WTC11 (cell line): ENCODE measurements at regions not wholly inside any gene's neighbourhood (a gene's known extent, or its start where the extent isn't known, plus 50 kb on each side); places are given as distances from the start of the nearest gene placed in this dataset.

Source experiments
- ATAC-seq: fragments of 200-7000 bp; cut with Tn5 transposase; 2 replicates; pipeline ENCODE4 v1.10.0; 2021; ENCODE audit warnings: mild to moderate bottlenecking, moderate library complexity
- CTCF ChIA-PET: fragments of 300-600 bp; sonication (Branson Sonifier 250); formaldehyde crosslinking; loops from one replicate; lab custom pipeline; 2021; ENCODE audit warnings: antibody characterized with exemption; lab: Charles Lee
- POLR2A ChIA-PET: fragments of 350-600 bp; sonication (Branson Sonifier 250); formaldehyde crosslinking; loops from one replicate; lab custom pipeline; 2021; ENCODE audit warnings: antibody characterized with exemption; lab: Charles Lee
- DNase-seq: peaks from one replicate; pipeline ENCODE4 v3.0.0; 2021; ENCODE audit warnings: low spot score
- H3K27ac Mint-ChIP-seq: 2 replicates; pipeline ENCODE4 v1.8.0; 2021; ENCODE audit warnings: mixed read lengths
- H3K27me3 Mint-ChIP-seq: 2 replicates; pipeline ENCODE4 v1.8.0; 2021; ENCODE audit warnings: low read depth, mild to moderate bottlenecking, moderate library complexity, mixed read lengths
- H3K36me3 Mint-ChIP-seq: 2 replicates; pipeline ENCODE4 v1.8.0; 2021; ENCODE audit warnings: mixed read lengths
- H3K4me1 Mint-ChIP-seq: 2 replicates; pipeline ENCODE4 v1.8.0; 2022; ENCODE audit warnings: mixed read lengths
- H3K4me3 Mint-ChIP-seq: 2 replicates; pipeline ENCODE4 v1.8.0; 2021; ENCODE audit warnings: mild to moderate bottlenecking, moderate library complexity, mixed read lengths
- H3K9me3 Mint-ChIP-seq: 2 replicates; pipeline ENCODE4 v1.8.0; 2021; ENCODE audit warnings: mixed read lengths
- ATF1 ChIP-seq: sonication (generic); formaldehyde crosslinking; IDR thresholded peaks from 2 replicates; pipeline ENCODE4 v1.8.1; 2023; ENCODE audit warnings: mild to moderate bottlenecking, moderate library complexity, missing genetic modification reagents
- ATF2 ChIP-seq: sonication (generic); formaldehyde crosslinking; IDR thresholded peaks from 2 replicates; pipeline ENCODE4 v1.8.1; 2022; ENCODE audit warnings: low read depth, missing genetic modification reagents, borderline replicate concordance
- ATF3 ChIP-seq: sonication (generic); formaldehyde crosslinking; conservative IDR thresholded peaks from 2 replicates; pipeline ENCODE4 v1.8.1; 2022; ENCODE audit warnings: mild to moderate bottlenecking, missing genetic modification reagents
- CREB1 ChIP-seq: sonication (generic); formaldehyde crosslinking; IDR thresholded peaks from 2 replicates; pipeline ENCODE4 v1.8.0; 2023; ENCODE audit warnings: mild to moderate bottlenecking, missing genetic modification reagents
- E2F5 ChIP-seq: sonication (generic); formaldehyde crosslinking; IDR thresholded peaks from 2 replicates; pipeline ENCODE4 v1.8.1; 2022; ENCODE audit warnings: mild to moderate bottlenecking, moderate library complexity, missing genetic modification reagents
- ELF4 ChIP-seq: sonication (generic); formaldehyde crosslinking; IDR thresholded peaks from 2 replicates; pipeline ENCODE4 v1.8.1; 2022; ENCODE audit warnings: low read depth, mild to moderate bottlenecking, moderate library complexity, missing genetic modification reagents
- ESRRA ChIP-seq: sonication (generic); formaldehyde crosslinking; IDR thresholded peaks from 2 replicates; pipeline ENCODE4 v1.8.1; 2022; ENCODE audit warnings: mild to moderate bottlenecking, missing genetic modification reagents, borderline replicate concordance
- ETV6 ChIP-seq: sonication (generic); formaldehyde crosslinking; IDR thresholded peaks from 2 replicates; pipeline ENCODE4 v1.8.1; 2022; ENCODE audit warnings: mild to moderate bottlenecking, missing genetic modification reagents
- FOXJ3 ChIP-seq: sonication (generic); formaldehyde crosslinking; IDR thresholded peaks from 2 replicates; pipeline ENCODE4 v1.9.0; 2021; ENCODE audit warnings: missing genetic modification reagents, mild to moderate bottlenecking, borderline replicate concordance
- HMGA2 ChIP-seq: fragments of 250-450 bp; sonication (Bioruptor Pico); IDR thresholded peaks from 2 replicates; pipeline ENCODE4 v1.4.0; 2021; ENCODE audit warnings: mild to moderate bottlenecking, moderate library complexity
- KAT7 ChIP-seq: sonication (generic); formaldehyde crosslinking; IDR thresholded peaks from 2 replicates; pipeline ENCODE4 v1.8.1; 2023; ENCODE audit warnings: missing genetic modification reagents, mild to moderate bottlenecking, borderline replicate concordance
- MXD4 ChIP-seq: fragments of 250-450 bp; sonication (Bioruptor Pico); IDR thresholded peaks from 2 replicates; pipeline ENCODE4 v1.8.0; 2021; ENCODE audit warnings: mild to moderate bottlenecking, moderate library complexity, borderline replicate concordance
- MYBL2 ChIP-seq: sonication (generic); formaldehyde crosslinking; IDR thresholded peaks from 2 replicates; pipeline ENCODE4 v1.8.1; 2023; ENCODE audit warnings: mild to moderate bottlenecking, moderate library complexity, missing genetic modification reagents
- NR1H2 ChIP-seq: sonication (generic); formaldehyde crosslinking; IDR thresholded peaks from 2 replicates; pipeline ENCODE4 v1.9.0; 2021; ENCODE audit warnings: mild to moderate bottlenecking, moderate library complexity, missing genetic modification reagents
- PRDM15 ChIP-seq: sonication (generic); formaldehyde crosslinking; IDR thresholded peaks from 2 replicates; pipeline ENCODE4 v1.8.0; 2022; ENCODE audit warnings: missing genetic modification reagents
- RELA ChIP-seq: sonication (generic); formaldehyde crosslinking; IDR thresholded peaks from 2 replicates; pipeline ENCODE4 v1.8.1; 2022; ENCODE audit warnings: missing genetic modification reagents, mild to moderate bottlenecking, borderline replicate concordance
- SMAD3 ChIP-seq: sonication (generic); formaldehyde crosslinking; IDR thresholded peaks from 2 replicates; pipeline ENCODE4 v1.8.0; 2022; ENCODE audit warnings: missing genetic modification reagents, mild to moderate bottlenecking, borderline replicate concordance
- SMAD4 ChIP-seq: sonication (generic); formaldehyde crosslinking; IDR thresholded peaks from 2 replicates; pipeline ENCODE4 v1.8.0; 2022; ENCODE audit warnings: mild to moderate bottlenecking, missing genetic modification reagents
- TP53 ChIP-seq: sonication (generic); formaldehyde crosslinking; IDR thresholded peaks from 2 replicates; pipeline ENCODE4 v1.8.1; 2023; ENCODE audit warnings: mild to moderate bottlenecking, missing genetic modification reagents
- USF2 ChIP-seq: sonication (generic); formaldehyde crosslinking; IDR thresholded peaks from 2 replicates; pipeline ENCODE4 v1.8.1; 2023; ENCODE audit warnings: mild to moderate bottlenecking, missing genetic modification reagents, moderate library complexity
- ZBTB21 ChIP-seq: sonication (generic); formaldehyde crosslinking; IDR thresholded peaks from 2 replicates; pipeline ENCODE4 v1.8.1; 2023; ENCODE audit warnings: mild to moderate bottlenecking, missing genetic modification reagents, borderline replicate concordance
- ZBTB43 ChIP-seq: sonication (generic); formaldehyde crosslinking; IDR thresholded peaks from 2 replicates; pipeline ENCODE4 v1.8.1; 2023; ENCODE audit warnings: mild to moderate bottlenecking, missing genetic modification reagents
- ZNF263 ChIP-seq: sonication (generic); formaldehyde crosslinking; IDR thresholded peaks from 2 replicates; pipeline ENCODE4 v1.8.1; 2022; ENCODE audit warnings: low read depth, mild to moderate bottlenecking, moderate library complexity, missing genetic modification reagents
- ZNF317 ChIP-seq: sonication (generic); formaldehyde crosslinking; IDR thresholded peaks from 2 replicates; pipeline ENCODE4 v1.8.1; 2023; ENCODE audit warnings: low read depth, mild to moderate bottlenecking, moderate library complexity, missing genetic modification reagents, borderline replicate concordance
- ZNF423 ChIP-seq: fragments of 250-450 bp; sonication (Bioruptor Pico); IDR thresholded peaks from 2 replicates; pipeline ENCODE4 v2.1.2; 2022; ENCODE audit warnings: mild to moderate bottlenecking, moderate library complexity
- ZNF425 ChIP-seq: fragments of 250-450 bp; sonication (Bioruptor Pico); conservative IDR thresholded peaks from 2 replicates; pipeline ENCODE4 v1.9.0; 2021; ENCODE audit warnings: mild to moderate bottlenecking

GRCh38 chr4:37157476-37158167, 86.9 kb upstream of the NWD2 start:
- DNase-seq (no peak), ATAC-seq (no peak)
- Mint-ChIP-seq H3K27me3 (no peaks in the 10 kb centered on the region), H3K9me3 (no peaks in the 10 kb centered on the region), H3K36me3 (no peaks in the 10 kb centered on the region), H3K4me3 (no peak overlapping the region), H3K4me1 (no peaks in the 10 kb centered on the region), H3K27ac (no peak overlapping the region)
- TF ChIP-seq ZNF425 (CRISPR knock-in tag) (no peak), MXD4 (CRISPR knock-in tag) (no peak), TP53 (CRISPR knock-in tag) (no peak), ZNF423 (CRISPR knock-in tag) (no peak), SMAD4 (CRISPR knock-in tag) (no peak), ELF4 (no peak), RELA (CRISPR knock-in tag) (no peak), HMGA2 (CRISPR knock-in tag) (no peak), NR1H2 (no peak), ATF2 (no peak), ATF3 (CRISPR knock-in tag) (no peak), MYBL2 (CRISPR knock-in tag) (no peak), USF2 (CRISPR knock-in tag) (no peak), ATF1 (CRISPR knock-in tag) (no peak), ZNF317 (CRISPR knock-in tag) (no peak), ZBTB43 (CRISPR knock-in tag) (no peak), E2F5 (no peak), ETV6 (CRISPR knock-in tag) (no peak)
- ChIA-PET POLR2A (no interaction called here), CTCF (interaction anchor here (0.5 to 1.6 kb wide), 5 partner anchors 30 to 944 kb away, joined by 3 to 7 read pairs (median 3); no protein-coding TSS in a partner anchor)

GRCh38 chr4:37160653-37161052, 83.9 kb upstream of the NWD2 start:
- CTCF ChIA-PET: no interaction called here
- H3K27me3 Mint-ChIP-seq: no peaks in the 10 kb centered on the region
- H3K9me3 Mint-ChIP-seq: no peaks in the 10 kb centered on the region
- POLR2A ChIA-PET: no interaction called here
- no peaks in the 10 kb centered on the region for H3K36me3 Mint-ChIP-seq
- no peak for DNase-seq
- H3K4me3 Mint-ChIP-seq: no peak overlapping the region
- no peak overlapping the region for H3K27ac Mint-ChIP-seq
- ATAC-seq: no peak
- no peaks in the 10 kb centered on the region for H3K4me1 Mint-ChIP-seq
- TF ChIP-seq ZNF263 (CRISPR knock-in tag) (no peak), KAT7 (no peak), ESRRA (CRISPR knock-in tag) (no peak), FOXJ3 (CRISPR knock-in tag) (no peak), SMAD3 (no peak), PRDM15 (no peak), CREB1 (CRISPR knock-in tag) (no peak), ZBTB21 (CRISPR knock-in tag) (no peak)
